Neural progenitor cell (in vitro differentiated cells): ENCODE measurements at regions not wholly inside any gene's neighbourhood (a gene's known extent, or its start where the extent isn't known, plus 50 kb on each side); places are given as distances from the start of the nearest gene placed in this dataset.
"Not testable (repeated sequence)": the region's sequence is repeated elsewhere in the genome, so short reads cannot be mapped to it uniquely, and the experiment has no call there.

Source experiments
- CTCF ChIP-seq: fragments of 200-600 bp; sonication (generic); IDR thresholded peaks from 2 replicates; pipeline ENCODE4 v1.5.1; 2017; ENCODE audit warnings: antibody characterized with exemption, mild to moderate bottlenecking
- EZH2 ChIP-seq: fragments of 200-600 bp; sonication (generic); IDR thresholded peaks from 2 replicates; pipeline ENCODE4 v1.6.1; 2017; ENCODE audit warnings: antibody characterized with exemption, mild to moderate bottlenecking, moderate library complexity

GRCh38 chr14:105639969-105640931 lies 113.9 kb downstream of the TMEM121 start:
- TF ChIP-seq CTCF, EZH2: not testable (repeated sequence)
